Hepatocyte (in vitro differentiated cells): ENCODE measurements at regions not wholly inside any gene's neighbourhood (a gene's known extent, or its start where the extent isn't known, plus 50 kb on each side); places are given as distances from the start of the nearest gene placed in this dataset.

Experiments used
- DNase-seq: peaks from one replicate; pipeline ENCODE4 v3.0.0-alpha.2; 2016; ENCODE audit warnings: low spot score
- H2AFZ ChIP-seq: fragments of 200-600 bp; sonication (generic); 2 replicates; pipeline ENCODE4 v1.6.0; 2016; ENCODE audit warnings: antibody characterized with exemption, mild to moderate bottlenecking
- H3K27ac ChIP-seq: fragments of 200-600 bp; sonication (generic); 2 replicates; pipeline ENCODE4 v1.5.1; 2016; ENCODE audit warnings: mild to moderate bottlenecking
- H3K27me3 ChIP-seq: fragments of 200-600 bp; sonication (generic); 2 replicates; pipeline ENCODE4 v1.6.1; 2016
- H3K36me3 ChIP-seq: fragments of 200-600 bp; sonication (generic); replicated peaks from 2 replicates; pipeline ENCODE4 v1.5.1; 2016; ENCODE audit warnings: low read depth; ENCODE audit not compliant: insufficient read depth
- H3K4me1 ChIP-seq: fragments of 200-600 bp; sonication (generic); 2 replicates; pipeline ENCODE4 v1.5.1; 2016; ENCODE audit warnings: mild to moderate bottlenecking, moderate library complexity; ENCODE audit not compliant: insufficient read depth
- H3K4me2 ChIP-seq: fragments of 200-600 bp; sonication (generic); 2 replicates; pipeline ENCODE4 v1.6.0; 2016
- H3K4me3 ChIP-seq: fragments of 200-600 bp; sonication (generic); 2 replicates; pipeline ENCODE4 v1.5.1; 2016; ENCODE audit warnings: mild to moderate bottlenecking
- H3K79me2 ChIP-seq: fragments of 200-600 bp; sonication (generic); 2 replicates; pipeline ENCODE4 v1.6.0; 2017; ENCODE audit warnings: mild to moderate bottlenecking
- H3K9me2 ChIP-seq: fragments of 200-600 bp; sonication (generic); replicated peaks from 2 replicates; pipeline ENCODE4 v1.6.0; 2017; ENCODE audit warnings: mild to moderate bottlenecking; ENCODE audit not compliant: insufficient read depth
- H3K9me3 ChIP-seq: fragments of 200-600 bp; sonication (generic); 2 replicates; pipeline ENCODE4 v1.5.1; 2016; ENCODE audit warnings: low read depth, mild to moderate bottlenecking
- H4K20me1 ChIP-seq: fragments of 200-600 bp; sonication (generic); 2 replicates; pipeline ENCODE4 v1.6.0; 2016; ENCODE audit warnings: mild to moderate bottlenecking; ENCODE audit not compliant: insufficient read depth, poor library complexity, severe bottlenecking
- CTCF ChIP-seq: fragments of 200-600 bp; sonication (generic); IDR thresholded peaks from 2 replicates; pipeline ENCODE4 v1.5.1; 2016; ENCODE audit warnings: antibody characterized with exemption, mild to moderate bottlenecking; ENCODE audit not compliant: poor library complexity
- EZH2 ChIP-seq: fragments of 200-600 bp; sonication (generic); IDR thresholded peaks from 2 replicates; pipeline ENCODE4 v1.6.1; 2016; ENCODE audit warnings: antibody characterized with exemption, mild to moderate bottlenecking, borderline replicate concordance
- EZH2phosphoT487 ChIP-seq: fragments of 200-600 bp; sonication (generic); IDR thresholded peaks from one replicate; pipeline ENCODE4 v1.6.1; 2018; ENCODE audit warnings: antibody characterized with exemption, mild to moderate bottlenecking, low read depth, moderate library complexity; ENCODE audit not compliant: unreplicated experiment, severe bottlenecking
- WGBS: methylation state at CpG from one replicate; pipeline ENCODE4 v1.1.6; 2016; ENCODE audit warnings: low lambda C conversion rate; ENCODE audit errors: missing lambda C conversion rate; 5-methylcytosine and 5-hydroxymethylcytosine counted together

GRCh38 chr14:71236487-71236886 lies 329.2 kb downstream of the PCNX1 start:
- H3K9me2 ChIP-seq, result no peaks in the 10 kb centered on the region
- no peaks in the 10 kb centered on the region for H3K4me1 ChIP-seq
- H3K4me2 ChIP-seq, result no peak overlapping the region
- no peak for DNase-seq
- no peaks in the 10 kb centered on the region for H3K79me2 ChIP-seq
- H4K20me1 ChIP-seq, result no peaks in the 10 kb centered on the region
- H3K27me3 ChIP-seq, result no peaks in the 10 kb centered on the region
- H3K27ac ChIP-seq, result no peak overlapping the region
- no peak overlapping the region for H2AFZ ChIP-seq
- no peak overlapping the region for H3K4me3 ChIP-seq
- no peaks in the 10 kb centered on the region for H3K9me3 ChIP-seq
- no peaks in the 10 kb centered on the region for H3K36me3 ChIP-seq
- WGBS, result 81% methylated on average over 3 of the region's 3 CpGs
- TF ChIP-seq CTCF, result no peak
- TF ChIP-seq EZH2, result no peak
- TF ChIP-seq EZH2phosphoT487, result no peak

- no peak overlapping the region for H2AFZ ChIP-seq
- 74% methylated on average over 4 of the region's 4 CpGs for WGBS
- H3K9me2 ChIP-seq, result no peaks in the 10 kb centered on the region
- DNase-seq, result no peak
- no peaks in the 10 kb centered on the region for H4K20me1 ChIP-seq
- no peaks in the 10 kb centered on the region for H3K79me2 ChIP-seq
- H3K4me3 ChIP-seq, result no peak overlapping the region
- no peak overlapping the region for H3K4me2 ChIP-seq
- H3K9me3 ChIP-seq, result no peaks in the 10 kb centered on the region
- peaks cover 6% of the 10 kb centered on the region for H3K4me1 ChIP-seq
- no peaks in the 10 kb centered on the region for H3K27me3 ChIP-seq
- no peaks in the 10 kb centered on the region for H3K36me3 ChIP-seq
- H3K27ac ChIP-seq, result no peak overlapping the region
- no peak for TF ChIP-seq EZH2
- TF ChIP-seq EZH2phosphoT487, result no peak
- no peak for TF ChIP-seq CTCF
These were observed 330.3 kb downstream of the PCNX1 start for GRCh38 chr14:71237556-71237955.

GRCh38 chr14:71238835-71239234 lies 331.6 kb downstream of the PCNX1 start:
- no peak overlapping the region for H3K4me2 ChIP-seq
- H3K27me3 ChIP-seq, result no peaks in the 10 kb centered on the region
- H2AFZ ChIP-seq, result no peak overlapping the region
- H3K4me1 ChIP-seq, result peaks cover 6% of the 10 kb centered on the region
- no peaks in the 10 kb centered on the region for H3K36me3 ChIP-seq
- H3K79me2 ChIP-seq, result no peaks in the 10 kb centered on the region
- no peak overlapping the region for H3K4me3 ChIP-seq
- H4K20me1 ChIP-seq, result no peaks in the 10 kb centered on the region
- no peak for DNase-seq
- no peak for TF ChIP-seq EZH2phosphoT487
- no peak for TF ChIP-seq CTCF
- no peak for TF ChIP-seq EZH2
- WGBS, result 91% methylated on average over 5 of the region's 5 CpGs
- H3K27ac ChIP-seq, result no peak overlapping the region
- no peaks in the 10 kb centered on the region for H3K9me3 ChIP-seq
- no peaks in the 10 kb centered on the region for H3K9me2 ChIP-seq

GRCh38 chr14:71240171-71240570 lies 332.9 kb downstream of the PCNX1 start:
- H3K79me2 ChIP-seq, result no peaks in the 10 kb centered on the region
- H3K9me2 ChIP-seq, result no peaks in the 10 kb centered on the region
- H3K36me3 ChIP-seq, result no peaks in the 10 kb centered on the region
- no peaks in the 10 kb centered on the region for H3K9me3 ChIP-seq
- no peak overlapping the region for H3K4me2 ChIP-seq
- TF ChIP-seq EZH2, result no peak
- TF ChIP-seq EZH2phosphoT487, result no peak
- no peak for TF ChIP-seq CTCF
- no peak overlapping the region for H3K27ac ChIP-seq
- H3K4me3 ChIP-seq, result no peak overlapping the region
- peaks cover 6% of the 10 kb centered on the region for H3K4me1 ChIP-seq
- no peak for DNase-seq
- H4K20me1 ChIP-seq, result no peaks in the 10 kb centered on the region
- H3K27me3 ChIP-seq, result no peaks in the 10 kb centered on the region
- no peak overlapping the region for H2AFZ ChIP-seq
- 74% methylated on average over 6 of the region's 6 CpGs for WGBS
